T-helper 22 cell (primary cell): ENCODE measurements at regions not wholly inside any gene's neighbourhood (a gene's known extent, or its start where the extent isn't known, plus 50 kb on each side); places are given as distances from the start of the nearest gene placed in this dataset.
"Not testable (repeated sequence)": the region's sequence is repeated elsewhere in the genome, so short reads cannot be mapped to it uniquely, and the experiment has no call there.

Source experiments
- DNase-seq: peaks from one replicate; pipeline ENCODE4 v3.0.0-alpha.2; 2020; ENCODE audit warnings: low read depth

GRCh38 chr1:8142955-8143629 is 117.0 kb upstream of the ERRFI1 start:
- no peak for DNase-seq

- DNase-seq, result no peak
These were observed 113.8 kb upstream of the ERRFI1 start for GRCh38 chr1:8139941-8140340.

DNA sequence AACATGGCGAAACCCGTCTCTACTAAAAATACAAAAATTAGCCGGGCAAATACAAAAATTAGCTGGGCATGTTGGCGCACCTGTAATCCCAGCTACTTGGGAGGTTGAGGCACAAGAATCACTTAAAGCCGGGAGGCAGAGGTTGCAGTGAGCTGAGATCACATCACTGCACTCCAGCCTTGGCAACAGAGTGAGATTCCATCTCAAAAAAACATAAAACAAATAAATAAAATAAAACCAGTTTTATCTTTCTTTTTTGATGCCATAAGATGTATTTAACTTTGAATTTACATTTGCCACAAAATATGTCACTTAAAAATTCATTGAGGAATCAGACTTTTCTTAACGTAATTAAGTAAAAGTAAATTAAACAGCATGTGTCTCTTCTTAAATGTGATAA is 113.3 kb upstream of the ERRFI1 start:
- DNase-seq, result no peak

GRCh38 chr1:8138673-8139072 is 112.6 kb upstream of the ERRFI1 start:
- no peak for DNase-seq

GRCh38 chr1:8137481-8138244 is 111.6 kb upstream of the ERRFI1 start:
- no peak for DNase-seq

DNA sequence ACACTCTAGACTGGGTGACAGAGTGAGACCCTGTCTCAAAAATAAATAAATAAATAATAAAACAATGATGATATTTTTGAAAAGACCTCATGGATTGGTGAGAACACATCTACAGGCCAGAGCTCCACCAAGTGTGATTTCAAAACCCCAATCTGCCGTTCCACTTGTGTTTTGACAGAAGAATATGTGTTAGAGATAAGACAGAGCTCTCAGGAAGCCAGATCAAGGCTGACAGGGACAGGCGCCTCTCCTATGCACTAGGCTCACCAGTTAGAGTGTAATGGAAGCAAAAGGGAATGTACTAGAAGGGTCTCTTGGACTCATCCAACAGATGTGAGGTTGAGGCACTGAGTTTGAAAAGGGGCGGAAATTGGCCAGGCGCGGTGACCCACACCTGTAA is 110.7 kb upstream of the ERRFI1 start:
- no peak for DNase-seq

DNA sequence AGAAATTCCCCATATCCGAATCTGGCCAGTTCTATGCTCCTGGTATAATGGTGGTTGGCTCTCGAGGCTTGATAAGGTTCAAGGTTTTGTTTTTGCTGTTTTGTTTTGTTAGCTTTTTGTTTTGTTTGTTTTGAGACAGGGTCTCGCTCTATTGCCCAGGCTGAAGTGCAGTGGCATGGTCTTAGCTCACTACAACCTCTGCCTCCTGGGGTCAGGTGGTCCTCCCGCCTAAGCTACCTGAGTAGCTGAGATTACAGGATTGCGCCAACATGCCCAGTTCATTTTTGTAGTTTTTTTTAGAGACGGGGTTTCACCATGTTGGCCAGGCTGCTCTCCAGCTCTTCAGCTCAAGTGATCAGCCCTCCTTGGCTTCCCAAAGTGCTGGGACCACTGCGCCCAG is 109.1 kb upstream of the ERRFI1 start:
- DNase-seq, result no peak

DNA sequence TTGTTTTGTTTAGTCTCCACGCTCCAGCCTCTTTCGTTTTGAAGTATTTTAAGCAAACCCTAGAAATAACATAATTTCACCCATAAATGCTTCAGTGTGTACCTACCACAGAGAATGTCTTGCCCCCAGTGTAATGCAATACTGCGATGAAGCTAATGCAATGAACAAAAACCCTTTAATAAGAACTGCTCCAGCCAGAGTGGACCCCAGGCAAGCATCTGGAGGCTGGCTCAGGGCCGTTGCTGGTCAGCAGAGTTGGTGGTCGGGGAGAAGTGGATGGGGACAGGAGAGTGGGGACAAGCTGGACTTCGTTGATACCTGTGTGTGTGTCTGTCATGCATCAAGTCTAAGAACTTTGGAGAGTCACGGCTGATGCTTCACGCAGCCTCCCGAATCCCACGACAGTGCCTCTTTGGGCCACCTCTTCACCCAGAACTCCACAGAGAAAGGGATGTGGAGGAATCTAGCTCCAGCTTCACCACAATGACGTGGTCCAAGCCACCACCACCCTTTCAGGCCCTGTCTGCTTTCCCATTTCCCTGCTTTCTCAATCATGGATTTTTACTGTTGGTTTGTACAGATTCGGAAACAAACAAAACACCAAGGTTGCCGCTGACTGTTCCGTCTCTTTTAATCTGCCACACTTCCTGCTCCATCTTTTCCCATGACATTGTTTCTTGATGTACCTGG is 108.6 kb upstream of the ERRFI1 start:
- DNase-seq, result no peak

DNA sequence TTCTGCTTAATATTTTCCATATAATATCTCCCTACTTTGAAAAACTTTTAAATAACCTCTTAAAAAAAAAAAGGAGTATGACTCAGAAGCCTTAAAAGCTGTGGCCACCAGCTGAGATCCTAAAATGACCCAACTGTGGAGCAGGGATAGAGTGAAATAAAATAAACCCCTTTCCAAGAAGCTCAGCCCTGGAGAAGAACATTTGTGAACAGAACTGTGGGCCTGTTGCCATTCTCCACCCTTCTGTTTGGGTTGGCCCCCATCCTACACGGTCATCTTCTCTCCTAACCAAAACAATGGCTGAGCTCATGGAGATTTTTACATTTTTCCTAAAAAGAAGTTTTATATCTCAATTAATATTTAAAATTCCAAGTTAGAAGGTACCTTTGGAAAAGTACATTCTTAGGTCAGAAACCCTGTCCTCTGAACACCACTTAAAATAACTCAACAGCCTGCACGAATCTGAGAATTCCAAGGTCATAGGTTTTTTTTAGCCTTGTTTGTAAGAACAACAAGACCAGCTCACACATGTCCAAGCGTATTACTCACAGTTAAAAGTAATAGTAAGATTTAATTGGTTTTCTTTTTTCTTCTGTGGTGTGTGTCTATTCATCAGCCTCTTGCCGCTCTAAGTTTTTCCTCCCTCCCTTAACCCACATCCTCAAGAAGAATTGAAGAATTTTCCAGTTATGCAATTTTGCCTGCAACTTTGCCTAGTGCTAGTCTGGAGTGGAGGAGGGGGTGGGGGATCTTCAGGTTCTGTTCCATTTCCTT is 107.7 kb upstream of the ERRFI1 start:
- no peak for DNase-seq

GRCh38 chr1:8133190-8133589 is 107.1 kb upstream of the ERRFI1 start:
- no peak for DNase-seq

DNA sequence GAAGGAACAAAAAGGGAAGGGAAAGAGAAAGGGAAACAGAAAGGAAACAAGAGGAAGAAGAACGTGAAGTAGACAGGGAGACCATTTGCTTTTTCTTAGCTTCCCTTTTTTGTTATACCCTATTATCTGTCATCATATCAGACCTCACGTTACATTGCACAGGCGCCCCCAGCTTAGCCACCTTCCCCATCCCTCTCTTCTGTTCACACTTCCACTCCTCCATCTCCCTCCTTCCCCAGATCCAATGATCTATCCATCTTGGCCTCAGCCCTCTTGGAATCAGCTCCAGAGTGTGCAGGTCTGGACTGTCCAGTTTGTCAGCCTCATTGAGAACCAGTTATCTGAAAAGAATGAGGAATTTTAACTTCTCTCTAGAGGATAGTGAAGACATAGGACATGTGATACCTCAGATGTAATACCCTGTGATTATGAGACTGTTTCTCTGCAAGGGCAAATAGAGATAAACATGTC is 101.1 kb upstream of the ERRFI1 start:
- no peak for DNase-seq

DNA sequence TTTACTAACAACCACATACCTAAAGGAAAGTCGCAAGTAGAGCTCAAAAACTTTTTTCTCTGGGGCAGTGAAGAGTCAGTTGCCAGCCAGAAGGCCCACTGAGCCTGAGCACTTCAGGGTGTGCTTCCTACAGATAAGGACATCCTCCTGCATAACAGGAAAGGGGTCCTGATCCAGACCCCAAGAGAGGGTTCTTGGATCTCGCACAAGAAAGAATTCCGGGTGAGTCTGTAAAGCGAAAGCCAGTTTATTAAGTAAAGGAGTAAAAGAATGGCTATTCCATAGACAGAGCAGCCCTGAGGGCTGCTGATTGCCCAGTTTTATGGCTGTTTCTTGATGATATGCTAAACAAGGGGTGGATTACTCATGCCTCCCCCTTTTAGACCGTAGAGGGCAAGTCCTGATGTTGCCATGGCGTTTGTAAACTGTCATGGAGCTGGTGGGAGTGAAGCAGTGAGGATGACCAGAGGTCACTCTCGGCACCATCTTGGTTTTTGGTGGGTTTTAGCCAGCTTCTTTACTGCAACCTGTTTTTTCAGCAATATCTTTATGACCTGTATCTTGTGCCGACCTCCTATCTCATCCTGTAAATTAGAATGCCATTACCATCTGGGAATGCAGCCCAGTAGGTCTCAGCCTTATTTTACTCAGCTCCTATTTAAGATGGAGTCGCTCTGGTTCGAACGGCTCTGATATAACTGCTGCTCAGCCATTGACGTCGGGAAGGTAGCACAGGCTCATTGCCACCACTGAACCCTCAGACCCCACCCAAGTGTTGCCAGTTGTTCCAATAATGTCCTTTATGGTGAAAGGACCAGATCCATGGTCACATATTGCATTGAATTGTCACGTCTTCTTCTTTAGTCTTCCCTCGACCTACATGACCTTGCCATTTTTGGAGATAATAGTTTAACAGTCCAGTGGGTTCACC is 96.6 kb upstream of the ERRFI1 start:
- DNase-seq, result no peak

DNA sequence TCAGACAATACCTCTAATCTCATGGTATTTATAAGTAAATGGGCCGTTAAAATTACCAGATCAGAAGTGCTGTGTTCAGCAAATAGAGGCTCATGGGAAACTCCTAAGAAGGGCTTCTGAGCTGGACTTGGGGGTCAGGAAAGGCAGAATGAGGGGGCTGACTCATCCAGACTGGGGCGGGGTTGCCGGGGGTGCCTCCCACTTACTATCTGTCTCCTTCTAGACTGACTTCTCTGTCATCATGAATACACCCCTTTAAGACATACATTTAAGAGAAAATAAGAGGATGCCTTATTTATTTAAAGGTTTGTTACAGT is 96.0 kb upstream of the ERRFI1 start:
- DNase-seq, result no peak

- DNase-seq, result no peak
These were observed 95.4 kb upstream of the ERRFI1 start for GRCh38 chr1:8121261-8122159.

DNA sequence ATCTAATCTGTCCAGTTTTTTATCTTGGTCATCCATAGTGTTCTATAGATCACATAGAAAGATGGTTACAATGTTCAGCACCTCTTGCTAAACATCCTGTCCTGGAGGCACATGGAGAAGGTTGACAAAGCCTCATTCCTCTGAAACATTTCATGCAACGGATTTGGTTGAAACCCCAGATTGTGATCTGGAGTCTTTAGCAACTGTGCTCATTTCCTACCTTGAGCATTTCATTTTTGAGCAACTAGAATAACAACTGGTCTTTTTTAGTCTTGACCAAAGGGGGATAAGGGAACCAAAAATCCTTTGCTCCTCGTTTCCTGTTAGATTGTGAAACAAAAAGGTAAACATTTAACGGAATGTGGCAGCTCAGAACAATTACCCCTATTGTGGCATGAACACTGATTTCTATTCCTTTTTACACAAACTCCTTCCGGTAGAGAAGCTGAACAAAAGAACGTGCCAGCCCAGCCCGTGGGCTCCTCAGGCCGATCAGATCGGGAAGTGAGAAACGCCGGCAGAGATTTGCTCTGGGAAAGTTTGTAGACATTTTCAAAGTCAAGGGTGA is 94.7 kb upstream of the ERRFI1 start:
- DNase-seq, result no peak

- not testable (repeated sequence) for DNase-seq
These were observed 92.6 kb upstream of the ERRFI1 start for GRCh38 chr1:8118736-8119135.

DNA sequence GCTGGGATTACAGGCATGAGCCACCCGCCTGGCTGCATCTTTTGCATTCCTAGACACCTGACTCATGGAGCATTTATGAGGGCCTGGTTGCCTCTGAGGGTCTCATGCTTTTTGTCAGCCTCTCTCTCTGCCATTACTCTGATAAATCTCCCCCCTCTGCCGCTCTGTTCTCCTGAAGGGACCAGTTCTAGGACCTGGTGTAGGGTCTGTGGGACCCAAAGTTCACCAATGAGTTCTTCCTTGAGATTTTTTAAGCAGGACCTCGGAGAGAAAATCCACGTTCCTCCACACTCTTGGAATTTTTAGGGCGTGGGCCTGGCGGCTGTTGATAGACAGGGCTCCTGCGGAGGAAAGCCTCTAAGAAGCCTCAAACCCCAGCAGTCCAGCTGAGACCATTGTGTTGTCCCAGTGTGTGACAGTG is 91.9 kb upstream of the ERRFI1 start:
- no peak for DNase-seq

GRCh38 chr1:8116894-8117264 is 90.8 kb upstream of the ERRFI1 start:
- DNase-seq, result no peak

DNA sequence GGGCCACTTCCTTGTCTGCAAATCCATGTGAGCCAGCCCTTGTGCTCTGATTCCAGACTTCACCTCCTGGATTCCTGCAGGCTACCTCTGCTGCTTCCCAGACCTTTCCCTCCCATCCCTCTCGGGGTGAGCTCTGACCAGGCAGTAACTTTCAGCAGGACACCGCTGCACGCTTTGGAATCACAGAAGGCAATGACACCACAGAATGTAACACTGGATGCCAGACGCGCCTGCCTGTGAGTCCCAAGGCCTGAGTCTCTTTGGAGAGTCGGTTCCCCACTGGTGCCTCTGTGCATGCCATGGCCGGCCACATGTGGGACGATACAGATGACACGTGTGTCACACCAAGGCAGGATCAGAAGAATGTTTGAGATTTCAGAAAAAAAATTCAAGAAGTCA is 89.7 kb upstream of the ERRFI1 start:
- DNase-seq, result no peak
